ENCODE measurements at regions not wholly inside any gene's neighbourhood (a gene's known extent, or its start where the extent isn't known, plus 50 kb on each side); places are given as distances from the start of the nearest gene placed in this dataset.

- TF ChIP-seq CTCF (IDR thresholded peaks at IDR 0.05) (no peak), EZH2 (IDR thresholded peaks at IDR 0.05; ENCODE audit: borderline replicate concordance, insufficient read depth, low read depth, low read length, poor library complexity, severe bottlenecking) (no peak)
Observed at GRCh38 chr6:25227854-25228253, 51.3 kb upstream of the CARMIL1 start.
